GM23338 (cell line): ENCODE measurements at regions not wholly inside any gene's neighbourhood (a gene's known extent, or its start where the extent isn't known, plus 50 kb on each side); places are given as distances from the start of the nearest gene placed in this dataset.
A peak's percentile ranks its signal among the peaks of the same experiment; 100 is the strongest.

Experiments
- ATAC-seq: fragments of 200-7000 bp; cut with Tn5 transposase; 3 replicates; pipeline ENCODE4 v1.9.1; 2020
- DNase-seq: peaks from one replicate; pipeline ENCODE4 v3.0.0-alpha.2; 2015; ENCODE audit warnings: low spot score
- H2AFZ ChIP-seq: fragments of 200-600 bp; sonication (generic); 2 replicates; pipeline ENCODE4 v1.8.0; 2016; ENCODE audit warnings: antibody characterized with exemption, mild to moderate bottlenecking, moderate library complexity
- H3F3A ChIP-seq: fragments of 200-600 bp; sonication (generic); replicated peaks from 2 replicates; pipeline ENCODE4 v1.8.0; 2017; ENCODE audit warnings: antibody characterized with exemption, mixed run types, low read depth
- H3K27ac ChIP-seq: fragments of 200-600 bp; sonication (generic); 2 replicates; pipeline ENCODE4 v1.6.1; 2016; ENCODE audit warnings: low read depth
- H3K27me3 ChIP-seq: fragments of 200-600 bp; sonication (generic); 2 replicates; pipeline ENCODE4 v1.8.0; 2016; ENCODE audit warnings: mild to moderate bottlenecking, mixed run types, moderate library complexity; ENCODE audit not compliant: insufficient read depth
- H3K36me3 ChIP-seq: fragments of 200-600 bp; sonication (generic); 2 replicates; pipeline ENCODE4 v1.8.0; 2016; ENCODE audit warnings: mild to moderate bottlenecking; ENCODE audit not compliant: insufficient read depth
- H3K4me1 ChIP-seq: fragments of 200-600 bp; sonication (generic); 2 replicates; pipeline ENCODE4 v1.8.0; 2016; ENCODE audit warnings: mild to moderate bottlenecking, moderate library complexity; ENCODE audit not compliant: insufficient read depth
- H3K4me2 ChIP-seq: fragments of 200-600 bp; sonication (generic); 2 replicates; pipeline ENCODE4 v1.7.1; 2017; ENCODE audit warnings: mixed run types
- H3K4me3 ChIP-seq: fragments of 200-600 bp; sonication (generic); 2 replicates; pipeline ENCODE4 v1.6.1; 2016; ENCODE audit warnings: mixed run types
- H3K79me2 ChIP-seq: fragments of 200-600 bp; sonication (generic); replicated peaks from 2 replicates; pipeline ENCODE4 v1.8.0; 2017; ENCODE audit warnings: mild to moderate bottlenecking; ENCODE audit not compliant: insufficient read depth
- H3K9me2 ChIP-seq: fragments of 200-600 bp; sonication (generic); 2 replicates; pipeline ENCODE4 v1.8.0; 2017; ENCODE audit not compliant: insufficient read depth
- H4K20me1 ChIP-seq: fragments of 200-600 bp; sonication (generic); replicated peaks from 2 replicates; pipeline ENCODE4 v1.8.0; 2017; ENCODE audit warnings: mild to moderate bottlenecking; ENCODE audit not compliant: insufficient read depth
- H3K27ac Mint-ChIP-seq: 2 replicates; pipeline ENCODE4 v1.8.0; 2020; ENCODE audit warnings: inconsistent platforms, mild to moderate bottlenecking, moderate library complexity, mixed read lengths
- H3K27me3 Mint-ChIP-seq: 3 replicates; pipeline ENCODE4 v1.8.0; 2022; ENCODE audit warnings: low read depth, mild to moderate bottlenecking, moderate library complexity, mixed read lengths, inconsistent platforms; ENCODE audit not compliant: insufficient read depth, poor library complexity
- H3K36me3 Mint-ChIP-seq: 3 replicates; pipeline ENCODE4 v1.8.0; 2021; ENCODE audit warnings: low read depth, mild to moderate bottlenecking, inconsistent platforms, moderate library complexity, mixed read lengths
- H3K4me1 Mint-ChIP-seq: 3 replicates; pipeline ENCODE4 v1.8.0; 2020; ENCODE audit warnings: mild to moderate bottlenecking, inconsistent platforms, mixed read lengths
- H3K4me3 Mint-ChIP-seq: 3 replicates; pipeline ENCODE4 v1.8.0; 2021; ENCODE audit warnings: moderate library complexity, mild to moderate bottlenecking, inconsistent platforms, mixed read lengths
- H3K9me3 Mint-ChIP-seq: 3 replicates; pipeline ENCODE4 v1.8.0; 2020; ENCODE audit warnings: moderate library complexity, mild to moderate bottlenecking, inconsistent platforms, mixed read lengths
- CREB1 ChIP-seq: fragments of 250-450 bp; sonication (Bioruptor Pico); IDR thresholded peaks from 2 replicates; pipeline ENCODE4 v1.5.0; 2020; ENCODE audit warnings: low read depth, mild to moderate bottlenecking, moderate library complexity
- CTCF ChIP-seq, 2 experiments: fragments of 200-600 bp in 1 of 2; sonication (generic) in 1 of 2; conservative IDR thresholded peaks; 2 replicates each; pipeline versions ENCODE4 v1.5.1 to v1.6.1; 2016 to 2017; ENCODE audit warnings: antibody characterized with exemption in 2 of 2, low read depth in 2 of 2, mild to moderate bottlenecking in 2 of 2, moderate library complexity in 1 of 2
- ETS1 ChIP-seq: IDR thresholded peaks from 2 replicates; pipeline ENCODE4 v1.6.1; 2016; ENCODE audit warnings: antibody characterized with exemption
- EZH2 ChIP-seq: fragments of 200-600 bp; sonication (generic); IDR thresholded peaks from one replicate; pipeline ENCODE4 v1.8.0; 2017; ENCODE audit warnings: antibody characterized with exemption, mild to moderate bottlenecking, low read depth; ENCODE audit not compliant: unreplicated experiment
- EZH2phosphoT487 ChIP-seq: fragments of 200-600 bp; sonication (generic); IDR thresholded peaks from one replicate; pipeline ENCODE4 v1.8.1; 2018; ENCODE audit warnings: antibody characterized with exemption; ENCODE audit not compliant: unreplicated experiment
- POLR2AphosphoS5 ChIP-seq: IDR thresholded peaks from 2 replicates; pipeline ENCODE4 v1.6.1; 2016; ENCODE audit warnings: antibody characterized with exemption, low read depth
- REST ChIP-seq: IDR thresholded peaks from one replicate; pipeline ENCODE4 v1.6.1; 2018; ENCODE audit warnings: antibody characterized with exemption; ENCODE audit not compliant: unreplicated experiment
- STAT1 ChIP-seq: IDR thresholded peaks from one replicate; pipeline ENCODE4 v1.6.1; 2016; ENCODE audit warnings: antibody characterized with exemption; ENCODE audit not compliant: unreplicated experiment
- ZNF114 ChIP-seq: fragments of 250-450 bp; sonication (Bioruptor Pico); IDR thresholded peaks from 2 replicates; pipeline ENCODE4 v1.5.0; 2020; ENCODE audit warnings: mild to moderate bottlenecking, moderate library complexity
- ZNF331 ChIP-seq: fragments of 250-450 bp; sonication (Bioruptor Pico); IDR thresholded peaks from 2 replicates; pipeline ENCODE4 v1.5.0; 2020; ENCODE audit warnings: low read depth, mild to moderate bottlenecking, moderate library complexity
- ZNF462 ChIP-seq: fragments of 250-450 bp; sonication (Bioruptor Pico); IDR thresholded peaks from 2 replicates; pipeline ENCODE4 v1.5.0; 2020; ENCODE audit warnings: mild to moderate bottlenecking, moderate library complexity

- H3K4me2 ChIP-seq = no peak overlapping the region
Observed at GRCh38 chr4:187158003-187158402, 434.3 kb upstream of the FAT1 start.

More at GRCh38 chr4:187158003-187158402, 434.3 kb upstream of the FAT1 start:
- H3K27me3 ChIP-seq = no peaks in the 10 kb centered on the region
- TF ChIP-seq CTCF (conservative IDR thresholded peaks at IDR 0.05; ENCODE audit: low read depth in 2 of 2) (no peak), ZNF462 (CRISPR knock-in tag) (no peak), POLR2AphosphoS5 (no peak), ZNF114 (CRISPR knock-in tag) (no peak), CREB1 (CRISPR knock-in tag) (no peak), EZH2phosphoT487 (no peak), ZNF331 (CRISPR knock-in tag) (no peak), ETS1 (no peak), REST (no peak), STAT1 (no peak), EZH2 (no peak)
- no peaks in the 10 kb centered on the region for H3K9me2 ChIP-seq
- no peak overlapping the region for H3K4me3 ChIP-seq
- Mint-ChIP-seq H3K4me1 (no peaks in the 10 kb centered on the region), H3K4me3 (no peak overlapping the region), H3K27ac (no peak overlapping the region), H3K27me3 (peaks cover 3% of the 10 kb centered on the region), H3K36me3 (peaks cover 5% of the 10 kb centered on the region; the same call in 2 of the 3 replicates), H3K9me3 (peaks cover 17% of the 10 kb centered on the region)
- H3K36me3 ChIP-seq = no peaks in the 10 kb centered on the region
- DNase-seq = no peak
- H3K4me1 ChIP-seq = no peaks in the 10 kb centered on the region
- H3K27ac ChIP-seq = no peak overlapping the region
- H3F3A ChIP-seq = no peaks in the 10 kb centered on the region
- H4K20me1 ChIP-seq = no peaks in the 10 kb centered on the region
- H3K79me2 ChIP-seq = no peaks in the 10 kb centered on the region
- no peak for ATAC-seq
- peak overlapping the region; percentile 66 for H2AFZ ChIP-seq
